HT-29 (cell line): ENCODE measurements at regions not wholly inside any gene's neighbourhood (a gene's known extent, or its start where the extent isn't known, plus 50 kb on each side); places are given as distances from the start of the nearest gene placed in this dataset.

ENCODE experiments used
- DNase-seq: peaks from one replicate; pipeline ENCODE4 v3.0.0-alpha.2; 2015; ENCODE audit warnings: low spot score

DNA sequence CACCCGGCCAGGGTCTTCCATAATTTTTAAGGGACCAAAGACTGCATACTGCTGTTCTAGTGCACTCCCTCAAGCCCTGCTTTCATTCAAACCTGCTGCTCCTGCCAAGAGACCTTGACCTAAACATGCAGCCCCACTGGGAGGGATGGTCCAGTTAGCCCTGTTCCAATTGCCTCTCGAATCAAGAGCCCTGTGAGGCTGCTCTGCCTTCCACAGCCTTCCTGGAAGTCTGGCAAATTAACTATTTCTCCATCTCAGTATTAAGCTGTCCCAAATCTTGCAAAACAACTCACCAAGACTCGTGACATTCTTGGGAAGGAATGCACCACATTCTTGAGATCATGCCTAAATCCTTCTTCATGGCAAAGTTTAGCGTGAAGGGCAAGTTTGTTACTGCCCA lies 231.3 kb downstream of the C1orf94 start:
- no peak for DNase-seq

DNA sequence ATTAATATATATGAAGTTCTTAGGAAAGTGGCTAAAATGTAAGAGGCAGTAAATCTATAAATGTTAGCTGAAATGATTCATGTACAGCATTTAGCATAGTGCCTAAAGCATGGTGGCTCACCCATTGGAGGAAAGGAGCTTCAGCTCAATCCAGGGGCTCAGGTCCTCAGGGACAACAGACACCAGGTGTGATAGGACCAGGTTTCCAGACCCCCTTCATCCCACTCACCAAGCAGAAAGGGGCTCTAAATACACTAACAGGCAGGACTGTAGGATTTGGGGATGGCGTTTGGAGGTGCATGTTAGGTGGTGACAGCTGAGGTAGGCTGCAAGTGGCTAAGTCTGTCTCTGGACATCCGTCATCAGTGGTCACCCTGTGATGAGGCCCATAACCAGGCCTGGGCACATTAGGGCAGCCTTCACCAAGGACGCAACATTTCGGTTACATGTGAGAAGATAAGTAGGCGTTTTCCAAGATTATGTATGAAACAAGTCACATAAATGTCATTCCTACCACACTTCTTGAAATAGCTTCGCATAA lies 233.1 kb downstream of the C1orf94 start:
- DNase-seq, result no peak

DNA sequence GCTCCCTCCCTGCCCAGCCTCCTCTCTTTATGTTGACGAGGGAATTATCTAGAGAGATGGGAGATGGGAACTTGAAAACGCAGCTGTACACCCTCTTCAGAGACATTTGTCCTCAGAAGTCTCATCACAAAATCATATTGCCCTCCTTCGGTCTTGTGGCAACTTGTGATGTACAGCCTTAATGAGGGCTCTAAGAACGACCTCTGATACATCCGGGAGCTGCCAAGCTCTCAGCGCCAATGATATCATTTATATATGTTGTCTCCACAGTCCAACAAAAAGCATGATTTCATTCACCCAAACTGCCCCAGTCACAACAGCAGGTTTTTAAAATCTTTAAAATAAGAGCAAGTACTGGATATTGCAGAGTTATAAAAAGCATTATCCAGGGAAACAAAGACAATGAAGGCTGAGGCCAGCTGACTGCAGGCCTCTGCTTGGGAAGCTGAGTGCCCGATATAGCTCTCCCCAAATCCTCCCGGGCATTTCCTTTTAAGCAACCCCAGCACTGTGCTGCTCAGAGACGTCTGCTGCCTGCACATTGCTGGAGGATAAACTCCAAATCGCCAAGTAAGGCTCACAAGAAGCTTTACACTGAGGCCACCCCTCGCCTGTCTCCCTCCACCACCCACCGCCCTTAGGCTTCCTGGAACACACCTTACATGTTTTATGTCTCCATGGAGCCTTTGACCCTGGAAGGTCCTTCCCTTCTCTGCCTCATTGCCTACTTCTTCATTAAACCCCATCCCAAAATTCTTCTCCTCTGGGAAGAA lies 236.1 kb downstream of the C1orf94 start:
- DNase-seq, result no peak

DNA sequence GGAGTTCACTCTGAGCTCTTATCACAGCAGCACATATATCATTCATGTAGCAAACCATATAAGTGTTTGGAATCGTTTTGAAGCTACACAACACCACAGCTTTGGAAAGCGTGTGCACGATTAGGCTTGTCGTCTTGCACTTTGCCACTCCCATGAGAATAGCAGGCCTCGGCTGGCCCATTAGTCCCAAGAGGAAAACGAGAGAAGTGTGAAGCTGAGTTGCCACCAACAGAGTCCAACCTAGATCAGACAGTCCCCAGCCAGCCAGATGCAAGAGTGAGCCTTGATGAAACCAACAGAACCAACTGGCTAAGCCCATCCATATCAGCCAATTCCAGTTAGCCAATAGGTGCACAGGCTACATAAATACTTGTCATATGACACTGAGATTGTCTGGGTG lies 238.4 kb downstream of the C1orf94 start:
- DNase-seq, result no peak

DNA sequence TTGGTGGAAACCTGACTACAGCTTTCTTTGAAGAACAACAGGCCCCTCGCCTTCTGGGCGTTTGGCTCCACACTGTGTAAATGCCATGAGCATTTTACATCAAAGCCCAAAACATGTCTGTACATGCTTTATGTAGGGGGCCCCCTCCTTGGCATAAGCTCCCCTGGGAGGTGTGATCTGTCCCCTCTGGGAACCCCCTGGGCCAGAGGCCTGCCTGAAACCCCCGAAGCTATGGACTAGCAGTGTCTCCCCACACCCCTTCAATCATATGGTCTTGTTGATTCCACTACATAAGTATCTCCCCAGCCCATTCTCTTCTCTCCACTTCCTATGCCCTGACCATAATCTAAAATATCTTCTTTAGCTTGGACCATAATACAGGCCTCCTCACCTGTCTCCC lies 241.5 kb downstream of the C1orf94 start:
- DNase-seq, result no peak

DNA sequence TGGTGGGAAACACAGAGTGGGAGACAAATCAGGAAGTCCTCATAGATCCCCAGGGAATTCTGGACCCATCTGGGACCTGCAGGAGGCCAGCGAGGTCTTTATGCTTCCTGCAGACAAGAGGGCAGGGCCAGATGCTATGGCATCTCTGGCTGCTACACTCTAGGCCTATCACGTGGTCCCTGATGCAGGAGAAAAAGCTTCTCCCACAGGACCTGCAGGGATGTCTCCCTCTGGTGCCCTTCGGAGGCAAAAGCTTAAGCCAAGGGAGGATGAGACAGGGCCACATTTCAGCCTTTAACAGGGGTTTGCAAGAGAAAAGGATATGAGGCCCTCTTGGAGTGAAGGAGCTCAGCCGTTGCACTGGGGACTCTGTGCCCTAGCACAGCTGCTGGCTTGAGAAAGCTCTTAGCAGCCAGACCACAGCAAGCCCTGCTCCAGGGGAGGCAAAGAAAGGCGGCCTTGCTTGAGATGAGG lies 243.0 kb downstream of the C1orf94 start:
- DNase-seq, result peak; percentile 47

DNA sequence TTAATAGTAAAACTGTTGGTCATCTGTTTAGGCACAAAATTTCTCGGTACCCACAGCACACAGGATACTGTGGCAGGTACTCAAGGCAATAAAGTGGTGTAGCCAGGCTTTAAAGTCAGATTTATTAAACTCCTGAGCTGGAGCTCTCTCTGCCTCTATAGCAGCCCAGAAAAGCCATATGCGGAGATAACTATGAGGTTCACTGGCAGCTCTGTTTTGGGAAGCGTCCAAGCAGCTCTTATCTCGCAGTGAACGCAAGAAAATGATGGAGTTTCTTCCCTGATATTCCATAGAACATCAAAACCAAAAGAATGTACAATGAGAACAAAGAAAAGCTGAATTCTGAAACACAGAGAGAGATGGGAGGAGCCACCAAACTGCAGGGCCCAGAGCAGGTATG lies 248.3 kb downstream of the C1orf94 start:
- DNase-seq, result no peak

DNA sequence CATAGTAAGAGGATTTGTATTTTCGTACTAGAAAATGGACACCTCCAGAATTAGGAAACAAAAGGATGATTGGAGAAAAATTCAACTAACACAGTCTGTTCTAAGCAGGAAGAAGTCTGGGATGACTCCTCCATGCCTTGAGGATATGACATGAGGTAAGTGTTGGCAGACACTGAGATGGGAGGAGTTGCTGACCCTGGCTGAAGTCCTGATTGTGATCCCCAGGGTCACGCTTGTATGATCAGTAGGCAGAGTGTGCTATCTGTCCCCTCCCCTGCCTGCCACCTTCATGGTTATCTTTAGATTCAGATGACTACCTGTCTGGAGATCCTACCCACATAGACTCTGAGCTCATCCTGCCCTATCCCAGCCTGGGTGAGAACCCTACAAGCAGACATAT lies 249.1 kb downstream of the C1orf94 start:
- DNase-seq, result no peak

DNA sequence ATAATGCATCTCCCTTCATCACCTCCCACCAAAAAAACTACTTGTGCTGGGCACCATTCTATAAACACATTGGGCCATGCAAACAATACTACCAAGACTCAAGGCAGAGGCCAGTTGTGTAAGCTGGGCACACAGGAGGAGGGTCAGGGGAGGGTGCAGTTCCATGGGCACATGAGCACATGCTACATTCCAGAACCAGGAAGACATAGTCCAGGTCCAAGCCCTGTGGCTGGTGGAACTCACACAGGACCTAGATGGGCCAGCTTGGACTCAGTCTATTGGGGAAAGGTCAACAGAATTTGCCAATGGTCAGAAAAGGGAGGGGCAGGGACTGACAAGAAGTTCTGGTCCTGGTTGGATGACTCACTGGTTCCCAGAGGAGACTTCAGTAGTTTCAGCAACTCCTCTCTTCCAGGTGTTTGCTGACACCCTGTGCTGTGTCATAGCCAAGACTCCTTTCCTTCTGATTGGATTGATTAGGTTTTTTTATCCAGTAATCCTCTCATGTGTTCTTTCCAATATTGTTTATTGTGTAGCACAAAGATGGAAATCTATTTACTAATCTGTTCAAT lies 249.7 kb downstream of the C1orf94 start:
- DNase-seq, result no peak

DNA sequence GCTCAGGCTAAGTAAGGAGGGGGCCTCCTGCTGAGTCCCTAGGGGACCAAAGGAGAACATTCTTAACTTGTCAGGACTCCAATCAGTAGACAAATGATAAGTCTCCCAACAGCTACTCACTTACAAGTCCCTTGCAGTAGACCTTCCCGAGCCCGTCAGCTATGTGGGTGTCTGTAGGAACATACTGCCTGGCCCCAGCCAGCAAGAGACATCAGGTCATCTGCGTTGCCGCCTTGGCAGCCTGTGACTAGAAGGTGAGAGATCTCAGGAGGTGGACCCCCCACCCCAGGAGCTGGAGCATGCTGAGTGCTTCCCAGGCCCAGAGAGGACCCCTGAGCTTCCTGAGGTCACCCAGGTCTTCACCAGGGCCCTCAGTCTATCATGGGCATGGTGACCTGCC lies 250.5 kb downstream of the C1orf94 start:
- DNase-seq, result no peak

DNA sequence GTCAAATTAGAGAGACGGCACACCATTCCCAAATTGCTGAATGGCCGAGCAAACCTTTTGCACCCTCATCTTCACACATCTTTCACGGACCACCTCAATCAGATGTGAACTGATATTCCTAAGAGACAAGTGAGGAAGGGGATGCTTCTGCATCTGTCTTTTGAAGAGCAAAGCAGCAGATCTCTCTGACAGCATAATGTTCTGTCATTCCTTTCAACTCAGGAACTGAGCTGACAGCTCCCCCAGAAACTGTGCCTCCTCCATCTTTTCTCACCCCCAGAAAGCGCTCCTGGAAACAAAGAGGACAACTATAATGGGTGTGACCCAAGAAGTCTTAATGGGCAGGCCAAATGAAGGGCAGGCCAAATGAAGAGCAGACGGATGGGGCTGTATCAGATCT lies 256.4 kb downstream of the C1orf94 start:
- no peak for DNase-seq

DNA sequence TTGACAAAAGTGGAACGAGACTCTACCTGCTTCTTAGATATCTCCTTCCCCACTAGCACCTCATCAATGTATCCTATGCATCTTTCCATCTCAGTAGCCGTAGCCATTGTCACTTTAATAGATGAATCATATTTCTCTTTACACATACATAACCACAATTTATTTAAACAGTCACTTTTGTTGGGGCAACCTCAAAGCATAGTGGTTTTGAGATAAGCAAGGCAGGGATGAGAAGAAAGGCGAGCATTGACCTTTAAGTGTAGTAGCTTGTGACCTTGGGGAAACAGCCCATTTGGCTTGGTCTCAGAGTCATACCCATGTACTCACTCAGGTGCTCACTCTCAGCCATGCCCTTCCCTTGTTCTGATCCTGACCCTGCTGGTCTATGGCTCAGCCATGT lies 260.1 kb downstream of the C1orf94 start:
- DNase-seq, result no peak

DNA sequence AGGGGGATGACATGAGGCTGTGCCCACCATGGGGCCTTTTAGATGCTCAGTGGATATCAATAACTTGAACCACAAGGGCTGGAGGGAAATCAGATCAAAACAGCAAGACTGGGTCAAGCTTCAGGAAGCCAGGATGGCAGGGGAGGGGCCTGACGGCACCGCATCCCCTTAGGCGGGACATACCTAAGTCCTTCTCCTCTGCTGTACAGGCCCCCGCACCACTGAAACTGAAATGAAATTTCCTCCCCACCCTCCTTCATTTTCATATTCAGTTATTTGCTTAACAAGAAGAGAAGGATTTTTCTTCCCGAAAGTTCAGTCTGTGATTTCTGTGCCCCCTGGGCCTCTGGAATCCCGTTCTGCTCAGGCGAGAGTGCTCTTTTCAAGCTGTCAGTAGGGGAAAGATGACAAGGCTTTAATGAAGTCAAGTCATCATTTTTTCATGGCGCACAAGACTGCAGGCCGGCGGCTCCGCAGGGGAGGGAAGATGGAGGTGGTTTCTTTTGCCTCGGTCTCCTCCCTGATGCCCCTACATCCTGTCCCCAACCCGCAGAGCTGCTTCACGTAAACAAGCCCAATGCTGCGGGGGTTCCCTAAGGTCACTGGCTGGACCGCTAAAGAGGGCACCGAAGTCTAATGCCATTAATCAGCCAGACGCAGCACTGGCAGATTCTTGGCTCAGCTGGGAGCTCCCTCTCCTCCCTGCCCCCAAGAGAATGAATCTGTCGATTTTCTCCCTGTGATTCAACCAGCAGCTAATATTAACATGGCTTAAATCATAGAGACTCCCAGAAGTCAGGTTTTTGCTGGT lies 264.8 kb downstream of the C1orf94 start:
- no peak for DNase-seq

DNA sequence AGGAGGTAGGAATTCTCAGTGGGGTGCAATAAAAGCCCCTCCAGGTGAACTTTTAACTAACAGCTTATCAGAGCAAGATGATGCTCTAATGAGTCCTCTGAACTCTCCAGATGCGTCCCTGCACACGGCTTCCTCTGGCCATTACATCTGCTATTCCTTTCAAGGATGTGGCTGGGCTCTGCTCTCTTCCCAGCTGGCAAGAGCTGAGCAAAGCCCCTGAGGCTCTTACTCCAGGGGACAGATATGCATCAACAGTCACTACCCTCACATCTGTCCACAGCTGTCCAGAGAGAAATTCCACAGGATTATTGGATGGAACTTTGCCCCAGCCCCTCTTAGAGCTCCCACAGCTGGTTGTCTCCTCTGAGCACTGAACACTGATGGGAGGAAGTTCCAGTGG lies 267.8 kb downstream of the C1orf94 start:
- DNase-seq, result no peak

DNA sequence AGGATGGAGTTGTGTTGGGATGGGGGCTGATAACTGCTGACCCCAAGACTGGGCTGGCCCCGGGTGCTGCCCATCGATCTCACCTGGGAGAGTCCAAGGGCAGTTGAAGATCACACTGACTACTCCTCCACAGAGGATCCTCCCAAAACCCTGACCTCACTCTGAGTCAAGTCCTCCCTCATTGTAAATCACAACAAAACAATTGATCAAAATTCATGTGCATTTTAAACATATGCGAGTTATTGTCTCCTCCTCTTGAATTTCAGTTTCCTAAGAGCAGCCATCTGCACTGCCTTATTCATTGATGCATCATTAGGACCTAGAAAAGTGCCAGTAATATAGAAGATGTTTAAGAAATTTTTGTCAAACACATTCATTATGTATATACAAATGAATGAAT lies 273.6 kb downstream of the C1orf94 start:
- no peak for DNase-seq

DNA sequence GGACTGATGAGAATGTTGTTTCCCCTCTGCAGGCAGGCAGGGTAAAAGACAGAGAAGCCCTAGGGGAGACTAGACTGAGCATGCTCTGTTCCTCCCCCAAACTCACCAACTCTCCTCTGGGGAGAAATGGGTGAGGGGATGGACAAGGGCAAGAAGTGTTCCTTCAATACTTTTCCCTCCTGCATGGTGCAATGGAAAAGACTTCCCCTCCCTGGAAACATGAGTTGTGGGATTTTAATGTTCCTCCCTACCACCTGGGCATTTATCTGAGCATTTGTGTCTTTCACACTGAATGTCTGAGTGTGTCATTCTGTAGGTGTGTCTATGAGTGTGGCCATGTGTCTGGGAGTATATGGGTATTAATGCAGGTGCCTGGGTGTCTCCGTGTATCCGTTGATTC lies 275.7 kb downstream of the C1orf94 start:
- no peak for DNase-seq

DNA sequence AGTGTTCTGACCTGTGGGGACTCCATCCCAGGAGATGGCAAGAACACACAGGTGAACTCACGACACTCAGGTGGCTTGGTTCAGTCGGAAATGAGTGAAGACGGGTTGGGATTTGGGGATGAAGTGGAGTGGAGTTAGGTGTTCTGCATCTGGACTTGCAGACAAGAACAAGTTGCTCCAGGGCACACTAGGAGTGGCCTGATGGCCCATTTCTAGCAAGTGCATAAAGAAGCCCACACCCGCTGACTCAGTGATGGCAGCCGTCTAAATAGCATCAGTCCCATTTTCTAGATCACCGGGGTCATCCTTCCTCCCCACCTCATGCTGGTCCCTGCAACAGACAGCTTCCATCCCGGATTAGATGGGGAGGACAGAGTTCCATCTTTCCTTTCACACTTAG lies 278.4 kb downstream of the C1orf94 start:
- no peak for DNase-seq

DNA sequence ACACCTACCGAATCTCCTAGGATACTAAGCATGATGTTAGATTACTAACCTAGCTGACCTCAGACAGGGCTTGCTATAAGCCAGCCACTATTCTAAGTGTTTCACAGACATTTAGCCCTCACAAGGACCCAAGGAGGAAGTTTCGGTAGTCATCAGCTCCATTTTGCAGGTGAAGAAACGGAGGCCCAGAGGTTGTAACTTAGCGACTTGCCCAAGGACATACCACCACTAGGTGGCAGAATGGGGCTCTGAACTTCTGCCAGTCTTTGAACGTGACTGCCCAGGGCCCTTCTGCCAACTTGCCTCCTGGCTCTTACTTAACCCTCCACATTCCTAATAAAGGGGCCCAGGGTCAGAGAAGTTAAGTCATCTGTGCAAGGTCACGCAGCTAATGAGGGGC lies 283.5 kb downstream of the C1orf94 start:
- DNase-seq, result peak; percentile 65

DNA sequence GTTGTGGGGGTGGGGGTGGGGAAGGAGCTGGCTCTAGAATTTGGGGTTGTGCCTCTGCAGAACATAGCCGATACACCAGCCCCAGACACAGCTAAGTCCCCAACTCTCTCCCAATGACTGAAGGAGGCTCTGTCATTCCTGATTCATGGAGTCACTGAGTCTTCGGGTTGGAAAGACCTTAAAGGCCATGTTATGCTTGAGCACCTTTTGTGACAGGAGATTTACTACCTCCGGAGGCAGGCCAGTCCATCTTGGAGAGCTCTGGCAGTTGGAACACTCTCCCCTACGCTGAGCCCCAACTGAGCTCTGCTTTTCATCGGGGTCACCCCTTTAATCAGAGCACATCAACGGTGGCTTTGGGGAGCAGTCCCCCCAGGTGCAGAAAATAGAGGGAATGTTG lies 284.4 kb upstream of the GJB5 start:
- no peak for DNase-seq

DNA sequence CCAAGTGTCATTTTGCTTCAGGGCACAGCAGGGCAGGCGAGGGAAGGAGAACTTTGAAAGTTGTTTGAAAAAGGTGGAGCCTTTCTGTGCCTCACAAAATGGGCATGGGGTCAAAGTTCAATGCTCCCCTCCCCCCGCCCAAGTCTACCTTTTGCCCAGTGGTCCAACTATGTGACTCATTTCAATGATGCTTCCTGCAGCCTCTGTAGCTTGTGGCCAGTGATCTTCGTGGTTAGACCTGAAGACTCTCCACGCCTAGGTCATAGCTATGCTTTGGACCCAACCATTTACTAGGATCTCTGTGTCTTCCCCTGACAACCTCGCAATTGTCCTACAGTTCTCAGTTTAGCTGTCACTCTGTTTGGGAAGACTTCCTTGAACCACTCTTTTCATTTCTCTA lies 280.3 kb upstream of the GJB5 start:
- peak; percentile 3 for DNase-seq

DNA sequence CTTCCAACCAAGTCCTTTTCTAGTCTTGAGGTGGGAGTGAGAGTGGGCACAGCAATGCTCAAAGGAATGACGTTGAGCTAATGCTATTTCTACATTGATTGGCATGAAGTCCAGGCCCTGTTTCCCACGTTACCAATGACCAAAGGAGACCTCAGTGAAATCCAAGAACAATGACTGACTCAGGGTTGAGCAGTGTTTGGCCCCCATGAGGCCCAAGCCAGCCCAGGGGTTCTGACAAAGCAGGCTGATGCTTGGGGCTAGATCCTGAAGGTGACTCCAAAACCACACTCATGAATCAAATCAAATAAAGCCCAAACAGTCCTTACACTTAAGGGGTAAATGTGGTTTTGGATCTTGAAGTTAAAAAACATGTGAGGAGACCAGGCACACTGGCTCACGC lies 278.5 kb upstream of the GJB5 start:
- DNase-seq, result no peak

DNA sequence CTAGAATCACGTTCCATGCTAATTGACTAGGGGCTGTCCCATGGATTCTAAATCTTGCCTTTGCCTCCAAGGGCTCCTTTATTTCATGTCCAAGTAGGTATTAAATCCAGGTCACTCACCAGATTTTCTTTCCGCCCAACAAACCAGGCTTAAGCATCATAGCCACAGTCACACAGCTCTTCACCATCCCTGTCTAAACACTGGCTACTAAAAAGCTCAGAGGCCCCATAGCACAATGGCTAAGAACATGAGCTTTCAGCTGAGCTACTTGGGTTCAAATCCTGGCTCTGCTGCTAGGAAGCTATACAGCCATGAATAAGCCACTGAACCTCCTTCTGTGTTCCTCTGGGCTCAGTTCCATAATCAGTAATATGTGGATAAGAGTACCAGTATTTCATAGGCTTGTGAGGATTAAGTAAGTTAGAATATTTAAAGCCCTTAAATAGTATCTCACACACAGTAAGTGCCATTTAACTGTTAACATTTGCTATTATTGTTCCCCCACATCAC lies 277.2 kb upstream of the GJB5 start:
- no peak for DNase-seq
